Mesenchymal stem cell (in vitro differentiated cells and primary cell): ENCODE measurements at regions not wholly inside any gene's neighbourhood (a gene's known extent, or its start where the extent isn't known, plus 50 kb on each side); places are given as distances from the start of the nearest gene placed in this dataset.

ENCODE experiments used
- DNase-seq: peaks from one replicate; pipeline ENCODE4 v3.0.0-alpha.2; 2013
- H2AFZ ChIP-seq: one replicate; pipeline ENCODE4 v1.6.1; 2013; ENCODE audit warnings: low read depth, mild to moderate bottlenecking, control low read depth, inconsistent platforms, low read length, moderate library complexity
- H2AK5ac ChIP-seq: 2 replicates; pipeline ENCODE4 v1.6.1; 2013; ENCODE audit warnings: low read length, moderate library complexity, mild to moderate bottlenecking, inconsistent platforms; ENCODE audit not compliant: severe bottlenecking
- H2BK120ac ChIP-seq: one replicate; pipeline ENCODE4 v1.6.1; 2013; ENCODE audit warnings: low read depth, mild to moderate bottlenecking, inconsistent platforms, low read length, moderate library complexity
- H2BK12ac ChIP-seq, 2 experiments: one replicate each; pipeline ENCODE4 v1.6.1; 2013; ENCODE audit warnings: inconsistent platforms in 2 of 2, low read length in 2 of 2, mild to moderate bottlenecking in 2 of 2, moderate library complexity in 2 of 2, control low read depth in 1 of 2
- H2BK15ac ChIP-seq: one replicate; pipeline ENCODE4 v1.6.1; 2013; ENCODE audit warnings: mild to moderate bottlenecking, low read depth, inconsistent platforms; ENCODE audit not compliant: poor library complexity, severe bottlenecking
- H2BK5ac ChIP-seq: 2 replicates; pipeline ENCODE4 v1.6.1; 2013; ENCODE audit warnings: low read depth, mild to moderate bottlenecking, low read length, control low read depth, inconsistent platforms; ENCODE audit not compliant: poor library complexity, severe bottlenecking
- H3K14ac ChIP-seq, 2 experiments: one replicate each; pipeline ENCODE4 v1.6.1; 2013; ENCODE audit warnings: inconsistent platforms in 2 of 2, low read length in 2 of 2, control low read depth in 1 of 2, mild to moderate bottlenecking in 1 of 2, moderate library complexity in 1 of 2
- H3K18ac ChIP-seq, 2 experiments: one replicate each; pipeline ENCODE4 v1.6.1; 2013; ENCODE audit warnings: inconsistent platforms in 2 of 2, low read length in 2 of 2, control low read depth in 1 of 2, low read depth in 1 of 2, mild to moderate bottlenecking in 1 of 2
- H3K23ac ChIP-seq, 2 experiments: one replicate each; pipeline ENCODE4 v1.6.1; 2013; ENCODE audit warnings: inconsistent platforms in 2 of 2, low read length in 2 of 2, mild to moderate bottlenecking in 2 of 2, moderate library complexity in 2 of 2, control low read depth in 1 of 2
- H3K27ac ChIP-seq: 2 replicates; pipeline ENCODE4 v1.5.1; 2013; ENCODE audit warnings: mild to moderate bottlenecking, moderate library complexity, low read length, control low read depth, inconsistent platforms; ENCODE audit not compliant: poor library complexity, severe bottlenecking
- H3K27me3 ChIP-seq, 2 experiments: 2 replicates each; pipeline versions ENCODE4 v1.6.1 to v1.7.0; 2013; ENCODE audit warnings: low read length in 2 of 2, mild to moderate bottlenecking in 2 of 2, moderate library complexity in 2 of 2, control low read depth in 1 of 2, inconsistent platforms in 1 of 2; ENCODE audit not compliant: control insufficient read depth in 1 of 2, insufficient read depth in 1 of 2
- H3K36me3 ChIP-seq, 2 experiments: 2 replicates each; pipeline versions ENCODE4 v1.6.1 to v1.7.0; 2013; ENCODE audit warnings: low read length in 2 of 2, control low read depth in 1 of 2, inconsistent platforms in 1 of 2, low read depth in 1 of 2, mild to moderate bottlenecking in 1 of 2; ENCODE audit not compliant: insufficient read depth in 2 of 2, control insufficient read depth in 1 of 2
- H3K4ac ChIP-seq, 2 experiments: one replicate each; pipeline ENCODE4 v1.6.1; 2013; ENCODE audit warnings: inconsistent platforms in 2 of 2, low read length in 2 of 2, mild to moderate bottlenecking in 2 of 2, moderate library complexity in 2 of 2, control low read depth in 1 of 2, low read depth in 1 of 2
- H3K4me1 ChIP-seq: 2 replicates; pipeline ENCODE4 v1.6.1; 2013; ENCODE audit warnings: low read depth, low read length, control low read depth; ENCODE audit not compliant: control insufficient read depth, insufficient read depth
- H3K4me2 ChIP-seq: 2 replicates; pipeline ENCODE4 v1.6.1; 2013; ENCODE audit warnings: low read length, mild to moderate bottlenecking, inconsistent platforms; ENCODE audit not compliant: poor library complexity, severe bottlenecking
- H3K4me3 ChIP-seq, 2 experiments: 2 replicates each; pipeline versions ENCODE4 v1.5.1 to v1.7.0; 2013; ENCODE audit warnings: low read length in 2 of 2, mild to moderate bottlenecking in 2 of 2, control low read depth in 1 of 2, low read depth in 1 of 2; ENCODE audit not compliant: insufficient read depth in 1 of 2
- H3K79me1 ChIP-seq: replicated peaks from 2 replicates; pipeline ENCODE4 v1.6.1; 2013; ENCODE audit warnings: mild to moderate bottlenecking, control low read depth, low read length, inconsistent platforms; ENCODE audit not compliant: poor library complexity, severe bottlenecking
- H3K9ac ChIP-seq: 2 replicates; pipeline ENCODE4 v1.7.0; 2013; ENCODE audit warnings: mild to moderate bottlenecking, low read length, moderate library complexity
- H3K9me3 ChIP-seq: 2 replicates; pipeline ENCODE4 v1.7.0; 2013; ENCODE audit warnings: mild to moderate bottlenecking, low read length; ENCODE audit not compliant: control insufficient read depth
- H4K8ac ChIP-seq: one replicate; pipeline ENCODE4 v1.6.1; 2013; ENCODE audit warnings: inconsistent platforms, mild to moderate bottlenecking, low read length, moderate library complexity
- H4K91ac ChIP-seq: one replicate; pipeline ENCODE4 v1.6.1; 2013; ENCODE audit warnings: mild to moderate bottlenecking, low read length, inconsistent platforms
- WGBS: methylation state at CpG from one replicate; pipeline ENCODE4 v1.1.7; 2013; ENCODE audit warnings: mixed read lengths; 5-methylcytosine and 5-hydroxymethylcytosine counted together

DNA sequence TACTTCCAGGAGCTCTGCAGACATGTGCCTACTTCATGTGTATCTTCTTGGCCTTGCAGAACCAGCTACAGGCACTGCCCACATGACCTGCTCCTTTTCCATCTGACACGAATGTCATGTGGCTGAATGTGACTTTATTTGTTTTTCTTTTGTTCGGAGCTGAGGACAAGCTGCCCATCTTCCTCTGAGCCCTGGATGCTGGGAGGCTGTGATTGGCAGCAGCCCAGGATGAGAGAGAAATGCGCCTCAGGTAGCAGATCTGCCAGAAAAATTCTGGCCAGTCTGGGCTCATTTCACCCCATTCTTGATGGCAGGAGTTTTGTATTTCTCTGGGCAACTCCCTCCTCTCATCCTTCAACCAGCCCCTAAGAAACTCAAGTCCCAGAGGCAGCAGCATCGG, 372.0 kb downstream of the RPS6KC1 start:
- Histone ChIP-seq H3K4me2 (no peak overlapping the region), H3K27me3 (peaks cover 4 to 16% of the 10 kb centered on the region in 2 experiments), H2AK5ac (no peak overlapping the region), H3K36me3 (no peaks in the 10 kb centered on the region), H3K27ac (no peak overlapping the region), H2BK120ac (no peak overlapping the region), H3K9me3 (no peaks in the 10 kb centered on the region), H3K9ac (no peak overlapping the region), H2BK12ac (no peak overlapping the region), H3K4me3 (no peak overlapping the region), H4K91ac (no peak overlapping the region), H3K4me1 (peaks cover 4% of the 10 kb centered on the region), H2BK15ac (no peak overlapping the region), H3K4ac (no peak overlapping the region), H3K23ac (no peak overlapping the region), H3K14ac (no peak overlapping the region), H4K8ac (no peak overlapping the region), H3K79me1 (no peaks in the 10 kb centered on the region), H2BK5ac (no peak overlapping the region), H2AFZ (no peak overlapping the region), H3K18ac (no peak overlapping the region)
- 71% methylated on average over 4 of the region's 4 CpGs for WGBS
- DNase-seq, result no peak

DNA sequence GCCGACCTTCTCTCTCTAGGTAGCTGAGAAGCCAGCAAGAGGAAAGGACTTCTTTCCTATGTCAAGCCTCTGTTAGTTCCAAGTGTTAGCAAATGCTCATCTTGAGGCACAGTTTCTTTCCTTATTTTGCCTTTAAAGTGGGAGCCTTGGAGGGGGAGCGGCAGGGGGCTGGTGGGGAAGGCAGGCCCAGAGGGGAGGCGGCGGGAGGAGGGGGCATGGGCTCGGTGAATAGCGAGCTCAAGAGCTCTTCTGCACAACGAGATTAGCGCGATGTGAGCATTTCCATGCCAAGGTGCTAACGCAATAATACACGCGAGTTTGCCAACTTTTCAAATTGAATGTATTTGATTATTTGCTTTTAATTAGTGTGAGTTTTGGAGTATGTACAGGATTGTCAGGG, 372.6 kb downstream of the RPS6KC1 start:
- Histone ChIP-seq H4K91ac (no peak overlapping the region), H2BK12ac (no peak overlapping the region), H3K27ac (no peak overlapping the region), H3K9me3 (no peaks in the 10 kb centered on the region), H3K4me2 (no peak overlapping the region), H2AK5ac (no peak overlapping the region), H3K18ac (no peak overlapping the region), H3K9ac (no peak overlapping the region), H3K4me1 (peaks cover 4% of the 10 kb centered on the region), H2BK15ac (no peak overlapping the region), H3K79me1 (no peaks in the 10 kb centered on the region), H2AFZ (no peak overlapping the region), H3K14ac (no peak overlapping the region), H3K4me3 (no peak overlapping the region), H3K23ac (no peak overlapping the region), H4K8ac (no peak overlapping the region), H2BK5ac (no peak overlapping the region), H3K4ac (no peak overlapping the region), H2BK120ac (no peak overlapping the region), H3K36me3 (no peaks in the 10 kb centered on the region), H3K27me3 (peaks cover 4 to 11% of the 10 kb centered on the region in 2 experiments)
- DNase-seq, result no peak
- 80% methylated on average over 12 of the region's 12 CpGs for WGBS

DNA sequence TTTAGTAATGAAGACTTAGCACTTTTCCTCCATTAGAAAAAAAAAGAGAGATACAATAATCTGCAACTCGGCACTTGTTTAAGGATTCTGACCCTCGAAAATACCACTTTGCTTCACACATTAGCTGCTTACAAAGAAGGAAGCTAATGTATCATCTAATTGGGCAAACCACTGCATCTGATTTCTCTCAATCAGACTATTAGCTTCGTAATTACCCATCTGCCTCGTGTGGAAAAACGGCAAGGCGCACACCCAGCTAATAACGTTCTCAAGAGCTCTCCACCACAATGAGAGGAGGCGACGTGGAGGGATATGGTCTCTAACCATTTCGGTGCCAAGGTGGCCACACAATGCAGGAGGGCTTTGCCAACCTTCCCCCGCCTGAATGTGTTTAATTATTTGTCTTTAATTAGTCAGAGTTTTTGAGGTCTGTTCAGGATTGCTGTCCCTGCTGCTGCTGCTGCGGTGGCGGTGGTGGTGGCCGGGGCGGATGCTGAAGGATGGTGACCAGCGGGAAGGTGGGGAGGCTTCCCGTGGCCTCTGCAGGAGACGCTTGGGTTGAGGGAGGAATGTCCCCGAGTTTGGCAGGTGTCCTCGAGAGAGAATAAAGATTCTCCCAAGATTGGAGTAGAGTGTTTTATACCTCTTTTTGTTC, 374.5 kb downstream of the RPS6KC1 start:
- Histone ChIP-seq H3K9ac (no peak overlapping the region), H3K4me3 (no peak overlapping the region), H3K14ac (no peak overlapping the region), H3K4ac (no peak overlapping the region), H3K23ac (no peak overlapping the region), H2BK15ac (no peak overlapping the region), H3K27ac (no peak overlapping the region), H2BK5ac (no peak overlapping the region), H3K79me1 (no peaks in the 10 kb centered on the region), H3K9me3 (no peaks in the 10 kb centered on the region), H2BK120ac (no peak overlapping the region), H3K4me1 (no peaks in the 10 kb centered on the region), H3K36me3 (no peaks in the 10 kb centered on the region), H4K8ac (no peak overlapping the region), H3K18ac (no peak overlapping the region), H2AFZ (no peak overlapping the region), H4K91ac (no peak overlapping the region), H2BK12ac (no peak overlapping the region), H3K27me3 (peaks cover 4 to 5% of the 10 kb centered on the region in 2 experiments), H3K4me2 (no peak overlapping the region), H2AK5ac (no peak overlapping the region)
- 89% methylated on average over 17 of the region's 20 CpGs for WGBS
- no peak for DNase-seq

DNA sequence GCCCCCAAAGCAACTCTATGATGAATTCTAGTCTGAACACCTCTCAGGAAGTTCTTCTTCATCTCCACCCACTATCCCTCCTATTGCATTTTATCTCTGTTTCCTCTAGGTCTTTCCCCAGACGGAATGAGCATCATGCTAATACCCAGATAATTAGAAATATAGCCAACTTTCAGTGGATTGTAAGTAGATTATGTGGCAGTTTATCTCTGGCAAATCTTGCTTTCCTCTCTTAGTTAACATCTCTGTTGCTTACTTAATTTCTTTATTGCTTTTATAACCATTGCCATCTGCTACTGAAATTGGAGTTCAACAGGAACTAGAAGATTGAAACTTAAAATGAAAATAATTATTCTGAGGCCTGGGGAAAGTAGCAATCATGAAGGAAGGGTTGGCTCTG, 378.6 kb downstream of the RPS6KC1 start:
- Histone ChIP-seq H3K4ac (no peak overlapping the region), H3K23ac (no peak overlapping the region), H3K27ac (no peak overlapping the region), H2BK120ac (no peak overlapping the region), H3K4me2 (no peak overlapping the region), H2BK12ac (no peak overlapping the region), H3K79me1 (no peaks in the 10 kb centered on the region), H2AK5ac (no peak overlapping the region), H2AFZ (no peak overlapping the region), H3K14ac (no peak overlapping the region), H3K18ac (no peak overlapping the region), H2BK5ac (no peak overlapping the region), H3K9ac (no peak overlapping the region), H3K4me1 (no peaks in the 10 kb centered on the region), H4K8ac (no peak overlapping the region), H3K9me3 (no peaks in the 10 kb centered on the region), H2BK15ac (no peak overlapping the region), H3K36me3 (no peaks in the 10 kb centered on the region), H3K27me3 (no peaks in the 10 kb centered on the region), H4K91ac (no peak overlapping the region), H3K4me3 (no peak overlapping the region)
- WGBS, result no CpG with 5 or more reads among the region's 1 CpG
- DNase-seq, result no peak
